ENCODE measurements at regions not wholly inside any gene's neighbourhood (a gene's known extent, or its start where the extent isn't known, plus 50 kb on each side); places are given as distances from the start of the nearest gene placed in this dataset.
A peak's percentile ranks its signal among the peaks of the same experiment; 100 is the strongest.

- DNase-seq (no peak), ATAC-seq (peak in 1 of 2 donors; percentile 19)
- Histone ChIP-seq H3K36me3 (no peaks in the 10 kb centered on the region), H3K4me1 (no peaks in the 10 kb centered on the region), H3K4me3 (no peak overlapping the region), H3K9me3 (no peaks in the 10 kb centered on the region), H3K27me3 (ENCODE audit: low read depth) (no peaks in the 10 kb centered on the region), H3K27ac (no peak overlapping the region)
- intact Hi-C loops (cut with DNase I) = no loop called here
- no peak for TF ChIP-seq CTCF (IDR thresholded peaks at IDR 0.05)
Observed at GRCh38 chr2:53220969-53221368, 546.6 kb upstream of the CHAC2 start.

DNA sequence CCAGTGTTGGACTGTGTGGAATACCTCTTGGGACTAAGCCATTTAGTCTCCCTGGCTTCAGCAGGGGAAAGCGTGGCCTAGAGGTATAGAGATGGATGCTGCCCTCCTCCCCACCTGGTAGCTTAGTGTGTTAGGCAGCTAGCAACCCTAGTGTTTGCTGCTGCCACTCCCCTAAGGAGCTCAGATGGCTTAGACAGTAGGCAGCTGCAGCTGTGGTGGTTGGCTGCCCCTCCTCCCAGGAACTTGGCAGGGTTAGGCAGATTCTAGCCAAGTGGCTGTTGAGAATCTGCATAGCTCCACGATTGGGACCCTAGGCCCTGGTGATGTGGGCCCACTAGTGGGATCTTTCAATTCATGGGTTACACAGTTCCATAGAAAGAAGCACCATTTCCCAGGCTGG is 550.4 kb upstream of the CHAC2 start:
- H3K27me3 ChIP-seq (ENCODE audit: low read depth) = no peaks in the 10 kb centered on the region
- H3K9me3 ChIP-seq = no peaks in the 10 kb centered on the region
- H3K27ac ChIP-seq = no peak overlapping the region
- TF ChIP-seq CTCF (IDR thresholded peaks at IDR 0.05) = no peak
- intact Hi-C loops (cut with DNase I) = no loop called here
- H3K4me1 ChIP-seq = no peaks in the 10 kb centered on the region
- no peak overlapping the region for H3K4me3 ChIP-seq
- H3K36me3 ChIP-seq = no peaks in the 10 kb centered on the region
- DNase-seq (no peak), ATAC-seq (peak in 1 of 2 donors; percentile 30)

DNA sequence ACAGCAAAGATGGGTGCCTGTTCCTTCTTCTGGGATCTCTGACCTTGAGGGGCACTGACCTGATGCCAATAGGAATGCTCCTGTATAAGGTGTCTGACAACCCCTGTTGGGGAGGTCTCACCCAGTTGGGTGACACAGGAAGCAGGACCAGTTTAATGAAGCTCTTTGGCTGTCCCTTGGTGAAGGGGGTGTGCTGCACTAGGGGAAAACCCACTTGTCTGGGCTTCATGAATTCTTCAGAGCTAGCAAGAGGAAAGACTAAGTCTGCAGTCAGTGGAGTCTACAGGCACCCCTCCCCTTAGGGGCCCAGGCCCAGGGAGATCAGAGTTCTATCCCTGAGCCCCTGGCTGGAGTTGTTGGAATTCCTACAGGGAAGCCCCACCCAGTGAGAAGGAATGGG is 550.8 kb upstream of the CHAC2 start:
- DNase-seq (no peak), ATAC-seq (no peak)
- no peak for TF ChIP-seq CTCF (IDR thresholded peaks at IDR 0.05)

GRCh38 chr2:53212576-53212975 is 555.0 kb upstream of the CHAC2 start:
- TF ChIP-seq CTCF (IDR thresholded peaks at IDR 0.05) = no peak
- intact Hi-C loops (cut with DNase I) = no loop called here
- Histone ChIP-seq H3K27ac (no peak overlapping the region), H3K4me3 (no peak overlapping the region), H3K4me1 (no peaks in the 10 kb centered on the region), H3K9me3 (no peaks in the 10 kb centered on the region), H3K36me3 (no peaks in the 10 kb centered on the region), H3K27me3 (ENCODE audit: low read depth) (no peaks in the 10 kb centered on the region)
- ATAC-seq (no peak), DNase-seq (no peak)

More for the DNA sequence above, 550.8 kb upstream of the CHAC2 start:
- H3K27me3 ChIP-seq (ENCODE audit: low read depth) = no peaks in the 10 kb centered on the region
- H3K27ac ChIP-seq = no peak overlapping the region
- H3K4me1 ChIP-seq = no peaks in the 10 kb centered on the region
- H3K9me3 ChIP-seq = no peaks in the 10 kb centered on the region
- intact Hi-C loops (cut with DNase I) = no loop called here
- no peaks in the 10 kb centered on the region for H3K36me3 ChIP-seq
- no peak overlapping the region for H3K4me3 ChIP-seq

DNA sequence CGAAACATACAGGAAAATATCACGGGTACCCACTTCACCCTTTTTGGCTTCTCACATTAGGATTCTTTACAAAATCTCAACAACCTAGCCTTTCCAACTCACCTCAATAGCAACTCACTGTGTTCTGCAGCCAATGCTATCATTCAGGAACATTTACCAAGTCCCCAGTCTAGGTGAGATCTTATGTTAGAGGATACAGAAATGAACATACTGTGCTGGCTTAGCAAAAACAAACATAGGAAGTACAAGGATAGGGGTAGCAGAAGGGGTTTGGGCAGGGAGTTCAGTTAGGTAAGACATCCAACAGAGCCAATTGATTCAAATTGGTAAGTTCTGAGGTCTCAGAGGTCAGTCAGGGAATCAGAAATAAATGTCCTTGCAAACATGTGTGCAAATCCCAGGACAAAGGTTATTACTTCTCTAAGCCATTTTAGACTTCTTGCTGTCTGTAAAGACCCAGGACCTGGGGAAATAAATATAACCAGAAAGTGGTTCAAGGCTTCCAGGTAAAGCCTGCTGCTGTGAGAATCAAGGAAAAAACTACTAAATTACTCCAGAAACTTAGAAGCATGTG is 556.3 kb upstream of the CHAC2 start:
- Histone ChIP-seq H3K27me3 (ENCODE audit: low read depth) (no peaks in the 10 kb centered on the region), H3K9me3 (no peaks in the 10 kb centered on the region), H3K4me3 (no peak overlapping the region), H3K36me3 (no peaks in the 10 kb centered on the region), H3K4me1 (no peaks in the 10 kb centered on the region), H3K27ac (no peak overlapping the region)
- DNase-seq = no peak
- TF ChIP-seq CTCF (IDR thresholded peaks at IDR 0.05) = no peak
- intact Hi-C loops (cut with DNase I) = no loop called here
- no peak for ATAC-seq

GRCh38 chr2:53210538-53210937 is 557.1 kb upstream of the CHAC2 start:
- H3K4me3 ChIP-seq = no peak overlapping the region
- no peaks in the 10 kb centered on the region for H3K27me3 ChIP-seq (ENCODE audit: low read depth)
- no peak for TF ChIP-seq CTCF (IDR thresholded peaks at IDR 0.05)
- intact Hi-C loops (cut with DNase I) = no loop called here
- no peak for ATAC-seq
- no peak overlapping the region for H3K27ac ChIP-seq
- H3K4me1 ChIP-seq = no peaks in the 10 kb centered on the region
- no peak for DNase-seq
- H3K9me3 ChIP-seq = no peaks in the 10 kb centered on the region
- H3K36me3 ChIP-seq = no peaks in the 10 kb centered on the region
